ENCODE measurements at regions not wholly inside any gene's neighbourhood (a gene's known extent, or its start where the extent isn't known, plus 50 kb on each side); places are given as distances from the start of the nearest gene placed in this dataset.

- no peak for DNase-seq (ENCODE audit: low spot score)
- H4K20me1 ChIP-seq (ENCODE audit: insufficient read depth, low read length): no peaks in the 10 kb centered on the region
- H3K4me3 ChIP-seq (ENCODE audit: low read depth, low read length, poor library complexity, severe bottlenecking): no peak overlapping the region
- H3K4me2 ChIP-seq (ENCODE audit: low read length): no peak overlapping the region
- H2AFZ ChIP-seq (ENCODE audit: low read length): no peak overlapping the region
- no peaks in the 10 kb centered on the region for H3K9me3 ChIP-seq (ENCODE audit: low read length)
- ChIA-PET CTCF (ENCODE audit: unreplicated experiment) (no interaction called here), POLR2A (no interaction called here)
- no peaks in the 10 kb centered on the region for H3K36me3 ChIP-seq (ENCODE audit: insufficient read depth, low read length)
- BruUV-seq (replicated peaks): no TSS peak
- H3K9me2 ChIP-seq (ENCODE audit: insufficient read depth, low read length): no peaks in the 10 kb centered on the region
- no peaks in the 10 kb centered on the region for H3K79me2 ChIP-seq (ENCODE audit: insufficient read depth, low read depth, low read length)
- no peak for TF ChIP-seq CTCF (conservative IDR thresholded peaks at IDR 0.05; ENCODE audit: low read length)
- TF ChIP-seq EZH2phosphoT487 (IDR thresholded peaks at IDR 0.05; ENCODE audit: borderline replicate concordance, low read depth, low read length): no peak
- H3K4me1 ChIP-seq (ENCODE audit: insufficient read depth, low read length, poor library complexity, severe bottlenecking): no peaks in the 10 kb centered on the region
- intact Hi-C loops (cut with micrococcal nuclease; ENCODE audit: unreplicated experiment): no loop called here
- no peak overlapping the region for H3K27ac ChIP-seq (ENCODE audit: low read depth, low read length, poor library complexity, severe bottlenecking)
Measured at GRCh38 chr4:111449657-111450056, 695.6 kb upstream of the FAM241A start.

GRCh38 chr4:111450867-111451266 is 694.4 kb upstream of the FAM241A start:
- no peak overlapping the region for H2AFZ ChIP-seq (ENCODE audit: low read length)
- H3K9me3 ChIP-seq (ENCODE audit: low read length): no peaks in the 10 kb centered on the region
- DNase-seq (ENCODE audit: low spot score): no peak
- POLR2A ChIA-PET: no interaction called here
- H3K4me3 ChIP-seq (ENCODE audit: low read depth, low read length, poor library complexity, severe bottlenecking): no peak overlapping the region
- H3K9me2 ChIP-seq (ENCODE audit: insufficient read depth, low read length): no peaks in the 10 kb centered on the region
- BruUV-seq (replicated peaks): no TSS peak
- intact Hi-C loops (cut with micrococcal nuclease; ENCODE audit: unreplicated experiment): no loop called here
- H3K4me2 ChIP-seq (ENCODE audit: low read length): no peak overlapping the region
- H3K79me2 ChIP-seq (ENCODE audit: insufficient read depth, low read depth, low read length): no peaks in the 10 kb centered on the region
- TF ChIP-seq EZH2phosphoT487 (IDR thresholded peaks at IDR 0.05; ENCODE audit: borderline replicate concordance, low read depth, low read length) (no peak), CTCF (conservative IDR thresholded peaks at IDR 0.05; ENCODE audit: low read length) (no peak)
- H3K27ac ChIP-seq (ENCODE audit: low read depth, low read length, poor library complexity, severe bottlenecking): no peak overlapping the region
- no peaks in the 10 kb centered on the region for H3K4me1 ChIP-seq (ENCODE audit: insufficient read depth, low read length, poor library complexity, severe bottlenecking)
- H3K36me3 ChIP-seq (ENCODE audit: insufficient read depth, low read length): no peaks in the 10 kb centered on the region
- CTCF ChIA-PET (ENCODE audit: unreplicated experiment): no interaction called here
- H4K20me1 ChIP-seq (ENCODE audit: insufficient read depth, low read length): no peaks in the 10 kb centered on the region

- TF ChIP-seq CTCF (conservative IDR thresholded peaks at IDR 0.05; ENCODE audit: low read length) (no peak), EZH2phosphoT487 (IDR thresholded peaks at IDR 0.05; ENCODE audit: borderline replicate concordance, low read depth, low read length) (no peak)
Measured at GRCh38 chr4:111453216-111453615, 692.0 kb upstream of the FAM241A start.

More at GRCh38 chr4:111453216-111453615, 692.0 kb upstream of the FAM241A start:
- no TSS peak for BruUV-seq (replicated peaks)
- no peaks in the 10 kb centered on the region for H3K79me2 ChIP-seq (ENCODE audit: insufficient read depth, low read depth, low read length)
- DNase-seq (ENCODE audit: low spot score): no peak
- ChIA-PET POLR2A (interaction anchor here (0.6 kb wide), 1 partner anchor 372 kb away, joined by 3 read pairs; no protein-coding TSS in a partner anchor), CTCF (ENCODE audit: unreplicated experiment) (no interaction called here)
- H2AFZ ChIP-seq (ENCODE audit: low read length): no peak overlapping the region
- H3K9me3 ChIP-seq (ENCODE audit: low read length): no peaks in the 10 kb centered on the region
- no peak overlapping the region for H3K4me2 ChIP-seq (ENCODE audit: low read length)
- no peaks in the 10 kb centered on the region for H3K9me2 ChIP-seq (ENCODE audit: insufficient read depth, low read length)
- intact Hi-C loops (cut with micrococcal nuclease; ENCODE audit: unreplicated experiment): no loop called here
- no peaks in the 10 kb centered on the region for H4K20me1 ChIP-seq (ENCODE audit: insufficient read depth, low read length)
- no peak overlapping the region for H3K27ac ChIP-seq (ENCODE audit: low read depth, low read length, poor library complexity, severe bottlenecking)
- no peaks in the 10 kb centered on the region for H3K36me3 ChIP-seq (ENCODE audit: insufficient read depth, low read length)
- no peak overlapping the region for H3K4me3 ChIP-seq (ENCODE audit: low read depth, low read length, poor library complexity, severe bottlenecking)
- H3K4me1 ChIP-seq (ENCODE audit: insufficient read depth, low read length, poor library complexity, severe bottlenecking): no peaks in the 10 kb centered on the region

Data from OCI-LY7 (cell line).